HG02571 (cell line): ENCODE measurements at regions not wholly inside any gene's neighbourhood (a gene's known extent, or its start where the extent isn't known, plus 50 kb on each side); places are given as distances from the start of the nearest gene placed in this dataset.

Experiments used
- ATAC-seq: cut with Tn5 transposase; IDR thresholded peaks from one replicate; pipeline ENCODE4 v1.9.1; 2021; ENCODE audit warnings: mild to moderate bottlenecking, moderate library complexity; ENCODE audit not compliant: unreplicated experiment

DNA sequence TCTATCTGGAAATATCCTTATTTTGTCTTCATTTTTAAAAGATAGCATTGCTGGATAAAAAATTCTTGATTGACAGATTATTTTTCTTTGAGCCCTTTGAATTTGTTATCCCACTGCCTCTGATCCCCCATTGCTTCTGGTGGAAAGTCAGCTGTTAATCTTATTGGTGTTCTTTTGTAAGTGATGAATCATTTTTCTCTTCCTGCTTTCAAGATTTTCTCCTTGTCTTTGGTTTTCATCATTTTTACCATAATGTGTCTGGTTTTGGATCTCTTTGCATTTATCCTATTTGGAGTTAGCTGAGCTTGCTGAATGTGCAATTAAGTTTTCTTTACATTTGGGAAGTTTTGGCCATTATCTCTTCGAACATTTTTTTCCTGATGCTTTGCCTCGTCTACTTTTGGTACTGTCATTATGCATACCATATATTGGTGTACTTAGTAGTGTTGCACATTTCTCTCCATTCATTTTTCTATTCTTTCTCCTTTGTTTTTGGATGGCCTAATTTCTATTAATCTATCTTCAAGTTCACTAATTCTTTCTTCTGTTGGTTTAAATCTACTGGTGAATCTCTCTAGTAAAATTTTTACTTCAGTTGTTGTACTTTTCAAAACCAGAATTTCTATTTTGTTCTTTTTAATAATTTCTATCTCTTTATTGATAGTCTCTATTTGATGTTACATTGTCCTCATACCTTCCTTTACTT lies 440.0 kb upstream of the PROK2 start:
- ATAC-seq: no peak

DNA sequence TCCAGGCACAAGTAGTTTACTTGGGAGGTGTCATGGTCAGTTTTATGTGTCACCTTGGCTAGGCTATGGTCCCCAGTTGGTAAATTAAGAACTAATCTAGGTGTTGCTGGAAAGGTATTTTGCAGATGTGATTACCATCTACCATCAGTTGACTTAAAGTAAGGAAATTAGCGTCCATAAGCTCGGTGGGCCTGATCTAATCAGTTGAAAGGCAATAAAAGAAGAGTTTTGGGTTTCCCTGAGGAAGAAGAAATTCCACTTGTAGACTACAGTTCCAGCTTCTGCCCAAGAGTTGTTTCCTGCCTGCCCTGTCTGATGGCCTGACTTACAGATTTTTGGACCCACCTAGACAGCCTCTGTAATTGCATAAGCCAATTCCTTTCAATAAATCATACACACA lies 438.7 kb upstream of the PROK2 start:
- no peak for ATAC-seq

DNA sequence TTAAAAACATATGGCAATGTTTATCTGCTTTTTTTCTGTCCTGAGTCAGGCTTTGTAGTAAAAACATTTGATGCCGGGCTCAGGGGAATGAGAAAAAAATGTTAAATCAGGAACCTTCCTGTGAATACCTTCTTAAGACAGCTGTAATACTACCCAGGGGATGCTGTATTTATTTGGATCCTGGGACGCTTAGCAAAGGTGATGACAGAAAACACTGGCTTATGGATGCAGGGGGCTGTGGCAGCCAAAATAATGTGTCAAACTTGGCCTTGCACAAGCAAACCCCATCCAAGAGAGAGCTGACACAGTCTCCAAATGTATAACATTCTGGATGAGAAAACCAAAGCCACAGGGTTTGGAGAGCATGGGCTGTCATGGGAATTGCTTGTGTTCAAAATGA lies 438.2 kb upstream of the PROK2 start:
- no peak for ATAC-seq

GRCh38 chr3:72222410-72222809 lies 437.5 kb upstream of the PROK2 start:
- no peak for ATAC-seq

DNA sequence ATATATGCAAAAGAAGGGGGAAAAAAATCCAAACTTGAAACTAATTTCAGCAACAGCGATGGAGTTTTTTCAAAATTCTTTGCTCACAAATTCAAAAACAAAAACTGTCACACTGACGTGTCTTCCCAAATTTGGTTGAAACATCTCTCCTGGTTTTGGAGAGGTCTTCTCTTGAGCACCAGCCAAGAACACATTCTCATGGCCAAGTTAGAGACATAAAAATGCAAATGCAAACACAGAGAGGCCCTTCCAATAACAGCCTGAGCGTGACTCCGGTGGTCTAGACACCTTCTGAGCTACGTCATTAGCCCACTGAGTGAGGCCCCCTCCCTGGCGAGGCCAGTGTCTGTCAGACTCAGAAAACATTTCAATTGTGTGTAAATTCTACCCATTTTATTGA lies 436.0 kb upstream of the PROK2 start:
- ATAC-seq: no peak

GRCh38 chr3:72219752-72220151 lies 434.8 kb upstream of the PROK2 start:
- ATAC-seq: no peak

DNA sequence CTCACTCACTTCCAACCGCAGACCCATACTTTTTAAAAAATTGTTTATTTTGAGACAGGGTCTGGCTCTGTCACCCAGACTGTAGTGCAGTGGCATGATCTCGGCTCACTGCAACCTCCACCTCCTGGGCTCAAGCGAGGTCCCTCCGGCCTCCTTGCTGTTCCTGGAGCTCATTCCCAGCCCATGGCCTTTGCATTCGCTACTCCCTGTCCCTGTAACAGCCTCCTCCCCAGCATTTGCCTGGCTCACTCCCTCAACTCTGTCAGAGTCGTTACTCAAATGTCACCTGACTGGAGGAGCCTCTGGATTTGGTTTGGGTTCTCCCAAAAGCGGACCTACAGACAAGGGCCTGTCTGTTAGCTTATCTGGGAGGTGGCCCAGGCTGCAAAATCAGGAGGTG lies 432.6 kb upstream of the PROK2 start:
- ATAC-seq: no peak

- ATAC-seq: no peak
Measured at GRCh38 chr3:72214066-72214951, 429.4 kb upstream of the PROK2 start.

DNA sequence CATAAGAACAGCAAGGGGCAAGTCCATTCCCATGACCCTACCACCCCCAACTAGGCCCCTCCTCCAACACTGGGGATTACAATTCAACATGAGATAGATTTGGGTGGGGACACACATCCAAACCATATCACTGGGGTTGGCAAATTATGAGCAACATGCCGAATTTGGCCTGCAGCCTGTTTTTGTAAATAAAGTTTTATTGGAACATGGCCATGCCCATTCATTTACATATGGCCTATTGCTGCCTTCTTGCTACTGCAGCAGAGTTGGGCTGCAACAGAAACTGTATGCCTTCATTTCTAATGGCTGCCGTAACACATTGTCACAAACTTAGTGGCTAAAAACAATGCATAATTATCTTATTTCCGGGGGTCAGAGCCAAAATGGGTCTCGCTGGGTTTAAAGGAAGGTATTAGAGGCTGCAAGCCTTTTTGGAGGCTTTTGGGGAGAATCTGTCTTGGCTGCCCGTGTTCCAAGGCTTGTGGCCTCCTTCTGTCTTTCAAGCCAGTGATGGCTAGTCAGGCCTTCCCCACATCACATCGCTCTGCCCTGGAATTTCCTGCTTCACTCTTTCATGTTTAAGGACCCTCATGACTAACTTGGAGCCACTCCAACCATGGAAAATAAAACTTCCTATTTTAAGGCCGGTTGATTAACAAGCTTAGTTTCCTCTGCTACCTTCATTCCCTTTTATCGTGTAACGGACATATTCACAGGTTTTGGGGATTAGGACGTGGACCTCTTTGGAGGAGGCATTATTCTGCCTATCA lies 428.5 kb upstream of the PROK2 start:
- ATAC-seq: no peak

- no peak for ATAC-seq
Measured at GRCh38 chr3:72212396-72212795, 427.4 kb upstream of the PROK2 start.

DNA sequence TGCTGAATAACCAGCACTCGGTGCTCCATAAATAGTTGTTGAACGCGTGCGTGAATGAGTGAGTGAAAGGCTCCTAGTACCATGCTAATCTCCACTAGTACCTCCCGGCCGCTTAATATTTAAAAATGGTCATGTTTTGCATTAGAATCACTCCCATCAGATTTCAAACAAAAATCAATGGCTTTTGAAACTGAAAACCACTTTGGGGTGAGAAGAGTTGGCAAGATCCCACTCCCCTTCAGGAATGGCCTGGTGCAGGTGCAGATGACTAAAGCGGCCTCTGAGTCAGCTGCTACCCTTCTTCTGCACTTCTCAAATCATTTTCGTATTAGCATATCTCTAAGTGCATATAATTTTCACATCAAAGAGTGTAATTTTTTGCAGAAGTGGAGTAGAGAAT lies 425.3 kb upstream of the PROK2 start:
- no peak for ATAC-seq

DNA sequence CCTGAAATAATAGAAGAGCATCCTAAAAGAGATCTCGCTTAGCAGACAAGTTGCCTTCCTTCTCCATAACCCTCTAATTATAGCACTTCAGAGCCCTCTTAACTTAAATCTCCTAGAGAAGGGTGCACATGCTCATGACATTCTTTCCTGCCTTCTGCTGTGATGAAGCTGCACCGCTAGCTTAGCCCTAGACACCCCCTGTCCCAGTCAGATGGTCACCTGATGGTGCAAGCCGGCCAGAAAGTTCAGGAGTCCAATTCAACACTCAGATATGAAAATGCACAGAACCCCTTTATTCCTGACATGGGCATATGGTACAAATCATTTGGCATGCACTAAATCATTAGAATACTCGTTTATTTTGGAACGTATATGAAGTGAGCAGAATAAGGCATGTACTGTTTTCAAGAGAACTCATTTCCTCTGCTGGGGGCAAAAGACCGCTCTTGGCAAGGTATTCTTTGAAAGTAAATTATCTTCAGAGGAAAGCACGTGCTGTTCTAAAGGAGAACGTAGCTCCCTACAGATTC lies 420.4 kb upstream of the PROK2 start:
- no peak for ATAC-seq

DNA sequence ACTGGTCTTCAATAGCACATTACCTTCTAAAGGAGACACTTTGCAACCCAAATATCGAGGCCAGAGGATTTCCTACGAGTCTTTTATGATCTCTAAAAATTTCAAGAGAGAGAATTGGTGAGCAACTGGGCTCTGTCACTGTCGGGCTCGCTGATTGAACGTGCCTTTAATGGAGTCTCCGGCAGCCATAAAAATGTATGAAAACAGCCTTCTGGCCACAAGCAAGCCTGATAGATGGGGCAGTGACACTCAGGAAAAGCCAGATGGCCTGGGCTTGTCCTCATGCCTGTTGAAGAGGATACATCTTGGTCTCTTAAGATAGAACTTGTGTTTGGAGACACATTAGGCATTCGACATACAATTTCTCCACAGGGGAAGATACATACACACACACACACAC lies 419.5 kb upstream of the PROK2 start:
- ATAC-seq: no peak

GRCh38 chr3:72203613-72204349 lies 418.8 kb upstream of the PROK2 start:
- no peak for ATAC-seq

- ATAC-seq: no peak
Measured at GRCh38 chr3:72203105-72203504, 418.2 kb upstream of the PROK2 start.

DNA sequence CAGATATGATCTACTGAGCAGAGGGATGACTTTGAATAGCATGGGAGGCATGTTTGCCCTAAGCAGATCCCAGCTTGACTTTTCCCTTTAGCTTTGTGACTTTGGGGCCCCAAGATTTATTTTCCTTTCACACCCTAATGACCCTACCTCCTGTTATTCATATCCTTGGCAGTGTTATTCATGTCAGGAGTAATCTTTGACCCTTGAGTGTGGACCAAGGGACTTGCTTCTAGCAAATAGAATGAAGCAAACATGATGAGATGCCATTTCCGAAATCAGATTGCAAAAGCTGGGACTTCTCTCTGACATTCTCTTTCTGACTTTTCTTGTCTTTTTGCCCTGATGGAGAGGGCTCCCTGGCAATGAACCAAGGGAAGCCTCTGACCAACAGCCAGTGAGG lies 415.4 kb upstream of the PROK2 start:
- ATAC-seq: no peak

GRCh38 chr3:72199530-72199929 lies 414.6 kb upstream of the PROK2 start:
- ATAC-seq: no peak

- no peak for ATAC-seq
Measured at GRCh38 chr3:72196377-72196929, 411.5 kb upstream of the PROK2 start.

DNA sequence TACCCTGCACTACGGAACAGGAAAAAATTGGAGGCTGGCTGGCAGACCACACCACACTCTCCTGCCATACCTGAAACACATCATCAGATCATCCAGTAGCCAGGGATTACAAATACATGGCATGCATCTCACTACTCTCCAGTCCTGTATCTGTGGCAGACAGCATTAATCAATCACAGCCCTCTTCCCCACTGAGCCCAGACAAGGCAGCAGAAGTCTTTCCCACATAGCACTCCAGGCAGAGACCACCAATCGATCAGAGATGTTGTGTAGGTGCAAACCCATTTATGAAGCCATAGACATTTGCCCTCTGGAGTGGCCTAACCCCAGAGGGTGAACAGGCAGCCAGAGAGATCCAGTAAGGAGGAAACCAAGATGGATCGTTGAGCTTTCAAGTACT lies 410.9 kb upstream of the PROK2 start:
- no peak for ATAC-seq

DNA sequence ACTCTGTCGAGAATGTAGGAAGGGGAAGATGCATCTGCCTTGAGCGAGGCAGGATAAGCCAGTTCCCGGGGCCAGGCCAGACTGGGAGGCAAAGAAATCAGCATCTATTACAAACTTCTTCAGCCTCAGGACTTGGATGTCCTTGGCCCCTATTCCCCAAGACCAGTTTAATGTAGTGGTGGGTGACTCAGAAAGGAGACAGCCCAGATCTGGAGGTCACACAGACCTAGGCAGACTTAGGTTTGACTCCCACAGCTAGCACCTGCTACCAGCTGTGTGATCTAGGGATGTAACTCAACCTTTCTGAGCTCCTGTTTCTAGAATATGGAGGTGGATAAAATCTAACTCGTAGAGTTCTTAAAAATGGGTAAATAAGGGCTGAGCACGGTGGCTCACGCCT lies 409.5 kb upstream of the PROK2 start:
- no peak for ATAC-seq
